Calu3 (cell line): ENCODE measurements at regions not wholly inside any gene's neighbourhood (a gene's known extent, or its start where the extent isn't known, plus 50 kb on each side); places are given as distances from the start of the nearest gene placed in this dataset.

Experiments
- BruUV-seq: library from RNA; stranded (reverse); fragments of 400-500 nt; replicated peaks from 2 replicates; lab custom pipeline; 2021; lab: Mats Ljungman, UMichigan
- CTCF ChIA-PET: fragments of 300-600 bp; sonication (Branson Sonifier 250); formaldehyde crosslinking; loops from one replicate; lab custom pipeline; 2022; ENCODE audit warnings: antibody characterized with exemption; lab: Charles Lee
- DNase-seq: peaks from one replicate; pipeline ENCODE4 v3.0.0; 2022
- H3K27ac Mint-ChIP-seq: one replicate; pipeline ENCODE4 v1.8.0; 2022; ENCODE audit warnings: mixed read lengths; ENCODE audit not compliant: unreplicated experiment
- H3K27me3 Mint-ChIP-seq: one replicate; pipeline ENCODE4 v1.8.0; 2022; ENCODE audit warnings: mixed read lengths; ENCODE audit not compliant: unreplicated experiment
- H3K36me3 Mint-ChIP-seq: one replicate; pipeline ENCODE4 v1.8.0; 2022; ENCODE audit warnings: mild to moderate bottlenecking, moderate library complexity, mixed read lengths; ENCODE audit not compliant: insufficient read depth, unreplicated experiment
- H3K4me1 Mint-ChIP-seq: one replicate; pipeline ENCODE4 v1.8.0; 2022; ENCODE audit warnings: mild to moderate bottlenecking, low read depth, mixed read lengths; ENCODE audit not compliant: unreplicated experiment
- H3K4me3 Mint-ChIP-seq: one replicate; pipeline ENCODE4 v1.8.0; 2022; ENCODE audit warnings: mild to moderate bottlenecking, low read depth, moderate library complexity, mixed read lengths; ENCODE audit not compliant: unreplicated experiment
- H3K9me3 Mint-ChIP-seq: one replicate; pipeline ENCODE4 v1.8.0; 2022; ENCODE audit warnings: low read depth, mixed read lengths; ENCODE audit not compliant: unreplicated experiment
- intact Hi-C: fragments of 100-400 bp; cut with micrococcal nuclease; formaldehyde crosslinking; loops from one replicate; pipeline ENCODE4 v1.10.0; 2022; ENCODE audit not compliant: unreplicated experiment
- TF ChIP-seq, protein P1 (sequence below): fragments of 200-600 bp; IDR thresholded peaks from one replicate; pipeline ENCODE4 v1.8.0; 2022; ENCODE audit warnings: antibody characterized with exemption; ENCODE audit not compliant: unreplicated experiment

DNA sequence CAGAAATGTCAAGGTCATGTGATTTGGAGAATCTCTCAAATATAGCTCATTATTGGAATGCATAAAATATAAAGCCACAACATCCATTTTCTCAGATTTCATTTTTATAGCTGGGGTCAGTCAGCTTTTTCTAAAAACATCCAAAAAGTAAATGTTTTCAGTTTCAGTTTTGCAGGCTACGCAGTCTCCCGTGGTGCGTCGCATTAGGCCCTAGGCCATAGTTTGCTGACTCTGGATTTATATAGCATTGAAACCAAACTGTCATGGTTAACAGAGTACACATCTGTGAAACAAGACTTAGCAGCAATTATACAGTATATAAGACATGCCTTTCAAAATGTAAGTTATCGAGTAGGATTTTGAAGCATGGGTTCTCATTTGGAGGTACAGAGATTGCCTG, 140.0 kb downstream of the IRS2 start:
- no peak for DNase-seq
- Mint-ChIP-seq H3K36me3 (no peaks in the 10 kb centered on the region), H3K27ac (no peak overlapping the region), H3K4me1 (peaks cover 8% of the 10 kb centered on the region), H3K4me3 (no peak overlapping the region), H3K9me3 (peaks cover 2% of the 10 kb centered on the region), H3K27me3 (no peaks in the 10 kb centered on the region)
- CTCF ChIA-PET: no interaction called here
- intact Hi-C loops: no loop called here
- no TSS peak for BruUV-seq
- TF ChIP-seq, protein P1, sequence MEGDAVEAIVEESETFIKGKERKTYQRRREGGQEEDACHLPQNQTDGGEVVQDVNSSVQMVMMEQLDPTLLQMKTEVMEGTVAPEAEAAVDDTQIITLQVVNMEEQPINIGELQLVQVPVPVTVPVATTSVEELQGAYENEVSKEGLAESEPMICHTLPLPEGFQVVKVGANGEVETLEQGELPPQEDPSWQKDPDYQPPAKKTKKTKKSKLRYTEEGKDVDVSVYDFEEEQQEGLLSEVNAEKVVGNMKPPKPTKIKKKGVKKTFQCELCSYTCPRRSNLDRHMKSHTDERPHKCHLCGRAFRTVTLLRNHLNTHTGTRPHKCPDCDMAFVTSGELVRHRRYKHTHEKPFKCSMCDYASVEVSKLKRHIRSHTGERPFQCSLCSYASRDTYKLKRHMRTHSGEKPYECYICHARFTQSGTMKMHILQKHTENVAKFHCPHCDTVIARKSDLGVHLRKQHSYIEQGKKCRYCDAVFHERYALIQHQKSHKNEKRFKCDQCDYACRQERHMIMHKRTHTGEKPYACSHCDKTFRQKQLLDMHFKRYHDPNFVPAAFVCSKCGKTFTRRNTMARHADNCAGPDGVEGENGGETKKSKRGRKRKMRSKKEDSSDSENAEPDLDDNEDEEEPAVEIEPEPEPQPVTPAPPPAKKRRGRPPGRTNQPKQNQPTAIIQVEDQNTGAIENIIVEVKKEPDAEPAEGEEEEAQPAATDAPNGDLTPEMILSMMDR: no peak

DNA sequence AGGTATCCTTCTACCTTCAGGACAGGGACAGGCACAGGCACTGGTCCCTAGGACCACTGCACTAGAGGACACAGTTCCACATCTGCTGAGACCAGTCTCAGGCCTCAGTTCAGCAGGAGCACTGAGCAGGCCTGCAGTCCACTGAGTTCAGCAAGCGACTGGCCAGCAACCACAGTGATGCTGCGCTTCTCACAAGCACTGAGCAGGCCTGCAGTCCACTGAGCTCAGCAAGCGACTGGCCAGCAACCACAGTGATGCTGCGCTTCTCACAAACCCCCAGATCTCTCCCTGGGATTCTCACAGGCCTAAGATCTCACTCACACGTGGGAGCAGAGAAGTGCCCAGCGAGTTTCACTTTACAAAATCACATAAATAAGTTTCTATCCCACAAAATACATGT, 140.6 kb downstream of the IRS2 start:
- DNase-seq: no peak
- no TSS peak for BruUV-seq
- H3K27me3 Mint-ChIP-seq: no peaks in the 10 kb centered on the region
- no peak overlapping the region for H3K27ac Mint-ChIP-seq
- CTCF ChIA-PET: no interaction called here
- H3K4me3 Mint-ChIP-seq: no peak overlapping the region
- TF ChIP-seq, protein P1: no peak
- peaks cover 4% of the 10 kb centered on the region for H3K9me3 Mint-ChIP-seq
- no peaks in the 10 kb centered on the region for H3K36me3 Mint-ChIP-seq
- intact Hi-C loops: no loop called here
- H3K4me1 Mint-ChIP-seq: peaks cover 8% of the 10 kb centered on the region

DNA sequence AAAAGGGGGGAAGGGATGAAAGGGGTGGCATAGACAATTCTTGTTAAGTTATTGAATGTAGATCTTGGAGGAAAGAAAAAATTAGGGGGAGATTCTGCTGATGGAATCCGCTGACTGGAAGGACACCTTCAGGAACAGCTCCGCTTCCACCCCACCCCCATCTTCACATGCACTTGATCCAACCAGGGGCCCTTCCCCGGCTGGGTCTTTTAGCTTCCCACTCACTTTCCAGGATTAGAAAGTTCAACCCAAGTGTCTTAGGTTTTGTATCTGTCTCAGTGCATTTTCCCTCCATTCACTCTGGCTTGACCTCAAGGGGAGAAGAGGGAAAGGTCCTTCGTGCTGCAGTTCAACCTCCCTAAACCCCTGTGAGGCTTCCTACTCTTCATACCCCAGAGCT, 141.4 kb downstream of the IRS2 start:
- intact Hi-C loops: no loop called here
- no peaks in the 10 kb centered on the region for H3K36me3 Mint-ChIP-seq
- DNase-seq: no peak
- no peak overlapping the region for H3K4me3 Mint-ChIP-seq
- peaks cover 5% of the 10 kb centered on the region for H3K9me3 Mint-ChIP-seq
- CTCF ChIA-PET: no interaction called here
- peaks cover 8% of the 10 kb centered on the region for H3K4me1 Mint-ChIP-seq
- TF ChIP-seq, protein P1: no peak
- no TSS peak for BruUV-seq
- H3K27me3 Mint-ChIP-seq: no peaks in the 10 kb centered on the region
- no peak overlapping the region for H3K27ac Mint-ChIP-seq

DNA sequence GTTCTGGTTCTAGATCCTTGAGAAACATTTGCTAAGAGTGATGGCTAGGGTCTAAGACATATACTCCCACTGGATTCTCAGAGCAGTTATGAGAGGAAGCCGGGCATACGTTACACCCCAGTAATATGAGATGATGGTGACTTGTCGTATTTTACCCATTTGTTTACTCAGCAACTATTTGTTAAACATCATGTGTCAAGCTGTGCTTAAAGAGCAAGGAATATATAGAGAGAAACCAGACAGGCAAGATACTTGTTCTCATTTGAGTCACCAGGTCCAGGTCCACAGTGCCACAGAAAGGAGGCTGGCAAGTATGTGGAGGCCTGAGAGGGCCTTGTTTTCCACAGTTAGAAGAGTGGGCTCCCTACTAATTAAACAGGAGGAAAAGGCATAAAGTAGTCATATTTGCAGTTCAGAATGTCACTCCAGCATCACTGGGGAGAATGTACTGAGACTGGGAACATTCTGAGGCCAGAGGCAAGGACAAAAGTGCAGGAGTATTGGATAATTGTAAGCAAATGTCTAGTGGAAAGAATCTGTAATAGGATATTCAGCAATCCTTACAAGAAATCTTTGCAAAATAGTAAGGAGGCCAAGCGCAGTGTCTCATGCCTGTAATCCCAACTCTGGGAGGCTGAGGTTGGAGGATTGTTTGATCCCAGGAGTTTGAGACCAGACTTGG, 142.2 kb downstream of the IRS2 start:
- H3K9me3 Mint-ChIP-seq: peaks cover 5% of the 10 kb centered on the region
- TF ChIP-seq, protein P1: no peak
- H3K4me3 Mint-ChIP-seq: no peak overlapping the region
- no peaks in the 10 kb centered on the region for H3K36me3 Mint-ChIP-seq
- no peak for DNase-seq
- peak overlapping the region; percentile 44 for H3K27ac Mint-ChIP-seq
- intact Hi-C loops: no loop called here
- no peaks in the 10 kb centered on the region for H3K27me3 Mint-ChIP-seq
- H3K4me1 Mint-ChIP-seq: peaks cover 8% of the 10 kb centered on the region
- CTCF ChIA-PET: no interaction called here
- BruUV-seq: no TSS peak
